COR-L47 (cell line): ENCODE measurements at regions not wholly inside any gene's neighbourhood (a gene's known extent, or its start where the extent isn't known, plus 50 kb on each side); places are given as distances from the start of the nearest gene placed in this dataset.
A peak's percentile ranks its signal among the peaks of the same experiment; 100 is the strongest.

Experiments used
- DNase-seq: peaks from one replicate; lab custom pipeline; 2025; lab: John Stamatoyannopoulos, UW

DNA sequence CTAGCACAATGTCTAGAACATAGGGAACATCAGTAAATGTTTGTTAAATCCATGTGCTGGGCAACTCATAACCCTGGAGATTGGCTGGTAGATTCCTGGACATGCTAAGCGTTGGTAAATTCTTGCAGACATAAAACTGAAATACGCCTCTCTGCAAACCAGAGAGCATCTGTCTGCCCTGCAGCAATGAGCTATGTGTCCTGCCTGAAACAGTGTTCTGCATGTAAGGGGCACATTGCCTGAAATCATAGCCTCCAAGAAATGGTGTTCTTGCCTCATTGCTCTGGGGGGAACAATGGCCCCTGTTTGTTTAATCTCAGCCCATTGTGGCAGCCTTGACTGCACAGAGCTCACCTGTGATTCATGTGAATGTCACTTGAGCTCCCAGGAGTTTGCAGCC is 113.5 kb upstream of the CCL2 start:
- DNase-seq = no peak

DNA sequence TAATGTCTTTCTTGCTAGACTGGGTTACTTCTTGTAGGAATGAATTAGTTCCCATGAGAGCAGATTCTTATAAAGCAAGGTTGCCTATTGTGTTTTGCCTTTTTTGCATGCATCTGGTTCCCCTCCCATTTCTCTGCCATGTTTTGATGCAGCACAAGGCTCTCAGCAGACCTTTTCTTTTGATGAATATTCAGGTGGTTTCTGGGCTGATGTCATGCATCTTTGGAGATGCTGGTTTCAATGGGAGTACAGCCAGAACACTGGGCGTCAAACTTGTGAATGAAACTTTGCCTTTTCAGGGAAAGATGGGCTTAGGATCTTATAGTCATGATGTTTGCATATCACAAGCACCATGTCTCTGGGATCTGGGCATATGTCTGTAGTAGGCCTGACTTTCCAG is 111.7 kb upstream of the CCL2 start:
- DNase-seq = no peak

DNA sequence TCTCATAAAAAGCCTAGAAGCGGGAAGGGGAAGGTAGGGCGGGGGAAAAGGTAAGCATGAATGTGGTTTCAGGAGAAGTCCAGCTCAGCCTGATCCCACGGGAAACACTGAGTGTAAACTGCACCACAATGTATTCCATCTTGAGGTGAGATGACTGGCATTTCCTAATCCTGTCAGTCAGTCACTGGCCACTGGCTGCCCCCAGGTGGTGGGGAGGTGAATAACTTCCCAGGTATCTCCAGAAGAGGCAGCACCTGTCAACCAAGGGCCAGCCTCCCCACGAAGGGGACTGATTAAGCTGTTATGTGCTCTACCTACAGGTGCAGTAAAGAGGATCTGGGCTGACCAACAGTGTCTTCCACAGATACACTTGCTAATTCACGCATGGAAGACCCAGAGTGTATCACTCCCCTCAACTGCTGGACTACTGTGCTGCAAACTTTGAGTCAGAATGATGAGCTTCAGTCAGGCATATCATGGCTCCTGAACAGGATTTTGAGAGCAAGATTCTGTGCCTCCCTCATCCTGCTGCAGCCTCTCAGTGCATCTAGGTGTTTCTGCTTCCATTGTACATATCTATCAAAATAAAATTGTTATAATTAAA is 108.5 kb upstream of the CCL2 start:
- DNase-seq = peak; percentile 45

DNA sequence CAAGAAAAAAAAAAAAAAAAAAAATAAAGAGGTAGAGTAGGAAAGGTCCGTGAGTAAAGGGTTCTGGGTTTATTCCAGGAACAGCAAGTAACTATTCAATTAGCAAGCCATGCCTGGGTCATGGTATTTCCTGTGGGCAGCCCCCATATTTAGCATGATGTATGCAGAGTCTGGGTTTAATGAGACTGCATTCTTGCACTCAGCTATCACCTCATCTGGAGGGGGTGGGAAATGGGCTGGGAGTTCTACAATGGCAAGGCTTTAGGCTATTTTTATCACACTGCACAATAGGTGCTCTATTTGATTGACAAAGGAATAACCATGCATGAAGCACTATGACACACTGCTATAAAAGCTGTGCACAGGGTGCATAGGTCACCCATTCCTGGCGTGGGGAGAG is 104.0 kb upstream of the CCL2 start:
- DNase-seq = no peak

DNA sequence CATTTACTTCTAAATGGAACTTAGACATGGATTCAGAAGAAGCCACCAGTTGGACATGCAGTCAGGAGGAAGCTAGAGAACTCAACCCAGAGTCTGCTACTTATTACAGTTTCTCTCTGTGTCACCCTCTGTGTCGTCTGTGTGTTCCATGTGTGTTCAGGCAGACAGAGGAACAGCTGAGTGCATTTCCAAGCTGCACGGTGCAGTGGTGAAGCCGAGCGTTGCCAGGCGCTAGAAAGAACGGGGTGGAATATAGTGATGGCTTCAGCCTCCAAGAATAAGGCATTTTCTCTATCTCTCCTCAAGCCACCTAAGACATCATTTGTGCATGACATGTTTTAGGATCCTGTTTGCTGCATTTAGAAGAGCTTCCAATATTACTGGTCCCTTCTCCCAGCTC is 101.1 kb upstream of the CCL2 start:
- no peak for DNase-seq

DNA sequence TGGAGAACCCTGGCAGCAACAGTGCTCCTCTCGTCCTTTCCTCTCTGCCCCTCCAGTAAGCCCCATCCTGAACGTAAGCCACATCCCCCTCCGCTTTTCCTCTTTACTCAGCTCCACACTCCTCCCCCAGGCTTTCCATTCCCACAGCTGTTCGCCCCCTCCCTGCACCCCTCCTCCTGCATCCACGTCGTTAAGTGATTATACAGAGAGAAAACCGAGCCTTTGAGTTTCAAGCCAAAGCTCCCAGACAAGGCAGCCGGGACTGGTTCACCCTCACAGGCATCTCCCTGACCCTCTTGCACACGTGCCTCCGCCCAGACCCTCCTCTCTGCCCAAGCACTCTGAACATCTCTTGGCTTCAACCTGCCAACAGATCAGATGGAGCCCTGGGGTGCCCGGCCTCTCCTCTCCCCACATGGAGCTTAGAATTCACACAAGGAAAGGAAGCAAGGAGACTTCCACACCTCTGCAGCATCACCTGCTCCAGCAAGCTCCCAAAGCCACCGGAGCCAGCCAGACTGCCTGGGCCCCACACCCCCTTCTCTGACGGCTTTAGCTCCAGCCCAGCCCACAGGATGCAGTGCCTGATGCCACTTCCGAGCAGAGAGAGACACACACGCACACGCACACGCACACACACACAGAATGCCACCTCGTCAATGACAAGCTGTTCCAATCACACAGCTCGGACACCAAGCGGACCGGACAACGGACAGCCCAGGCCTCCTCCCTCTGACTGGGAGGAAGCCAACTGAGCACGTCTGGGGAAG is 99.9 kb upstream of the CCL2 start:
- no peak for DNase-seq

DNA sequence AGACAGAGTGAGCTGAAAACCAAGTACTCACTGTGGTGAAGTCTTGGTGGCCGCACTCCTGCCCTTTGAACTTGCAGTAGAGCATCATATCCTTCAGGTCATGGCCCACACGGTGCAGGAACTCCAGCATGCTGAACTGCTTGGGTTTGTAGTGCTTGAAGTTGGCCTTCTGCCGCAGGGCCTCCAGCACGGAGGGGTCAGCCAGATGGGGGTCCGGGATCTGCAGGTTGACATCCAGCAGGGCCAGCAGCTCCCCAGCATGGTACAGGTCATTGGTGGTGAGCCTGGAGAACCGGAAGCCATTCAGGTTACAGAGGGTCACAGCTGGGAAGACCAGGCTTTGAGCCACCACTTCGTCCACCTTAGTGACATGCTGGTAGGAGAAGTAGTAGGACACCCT is 99.1 kb upstream of the CCL2 start:
- DNase-seq = no peak

DNA sequence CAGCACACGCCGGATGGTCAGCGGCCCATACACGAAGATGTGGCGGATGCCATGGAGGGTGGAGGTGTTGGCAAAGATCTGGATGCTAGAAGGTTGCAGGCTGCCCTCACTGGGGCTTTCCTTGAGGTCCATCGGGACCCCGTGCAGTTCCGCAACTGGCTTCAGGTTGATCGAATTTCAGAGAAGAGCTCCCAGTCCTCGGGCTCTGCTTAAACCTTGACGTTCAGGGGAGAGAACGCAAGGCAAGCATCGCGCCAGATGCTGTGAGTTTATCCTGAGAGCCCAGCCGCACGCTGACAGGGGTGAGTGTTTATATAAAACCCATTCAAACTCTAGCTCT is 98.7 kb upstream of the CCL2 start:
- DNase-seq = no peak

DNA sequence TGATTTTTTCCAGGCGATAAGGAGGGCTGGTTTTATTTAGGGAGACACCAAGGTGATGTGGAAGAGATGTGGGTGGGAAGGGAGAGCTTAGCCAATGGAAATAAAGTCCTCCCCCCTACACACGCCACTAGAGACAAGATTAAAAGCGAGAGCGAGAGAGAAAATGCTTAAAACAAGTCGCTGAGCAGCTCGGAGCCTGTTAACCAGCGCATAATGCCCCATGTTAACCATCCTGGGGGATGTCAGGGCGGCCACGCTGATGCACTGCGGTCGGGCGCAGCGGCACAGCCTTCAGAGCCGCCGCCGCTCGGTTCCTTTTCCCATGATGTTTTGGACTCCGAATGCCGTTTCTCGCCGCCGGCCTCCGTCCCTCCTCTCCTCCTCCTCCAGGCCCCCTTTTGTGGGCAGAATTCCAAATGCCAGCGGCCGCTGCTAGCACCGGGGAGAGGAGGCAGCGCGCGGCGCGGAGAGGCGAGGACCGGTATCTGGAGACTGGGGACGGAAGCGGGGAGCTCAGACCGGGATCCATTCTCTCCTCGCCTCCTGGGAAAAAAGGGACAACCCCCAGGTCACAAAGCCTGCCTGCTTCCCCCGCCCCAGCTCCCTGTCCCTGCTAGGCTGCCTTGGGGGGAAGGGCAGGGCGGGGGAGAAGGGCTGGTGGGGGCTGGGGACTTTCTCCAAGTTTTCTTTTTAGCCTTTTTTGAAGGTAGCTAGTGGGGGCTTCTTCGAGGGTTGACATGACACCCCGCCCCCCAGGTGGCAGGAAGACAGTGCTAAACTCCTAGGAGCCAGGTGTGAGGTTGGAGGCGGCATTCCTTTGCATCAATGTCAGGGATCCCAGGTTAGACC is 98.1 kb upstream of the CCL2 start:
- DNase-seq = no peak

DNA sequence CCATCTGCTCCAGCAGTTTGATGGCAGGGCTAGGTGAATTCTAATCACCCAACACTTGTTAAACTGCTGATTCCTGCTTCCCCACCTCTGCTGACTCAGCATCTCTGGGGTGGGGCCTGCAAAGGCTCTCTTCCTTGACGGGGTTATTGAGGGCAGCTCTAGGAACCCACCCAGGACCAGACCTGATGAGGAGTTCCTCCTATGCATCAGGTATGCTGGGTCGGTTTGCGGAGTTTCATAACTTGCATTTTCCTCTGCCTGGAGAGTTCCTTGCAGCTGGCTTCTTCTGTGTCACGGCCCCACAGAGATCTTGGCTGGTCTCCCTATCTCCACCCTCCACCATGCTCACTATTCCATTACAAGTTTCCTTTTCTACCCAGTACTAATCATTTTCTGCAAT is 93.4 kb upstream of the CCL2 start:
- no peak for DNase-seq

DNA sequence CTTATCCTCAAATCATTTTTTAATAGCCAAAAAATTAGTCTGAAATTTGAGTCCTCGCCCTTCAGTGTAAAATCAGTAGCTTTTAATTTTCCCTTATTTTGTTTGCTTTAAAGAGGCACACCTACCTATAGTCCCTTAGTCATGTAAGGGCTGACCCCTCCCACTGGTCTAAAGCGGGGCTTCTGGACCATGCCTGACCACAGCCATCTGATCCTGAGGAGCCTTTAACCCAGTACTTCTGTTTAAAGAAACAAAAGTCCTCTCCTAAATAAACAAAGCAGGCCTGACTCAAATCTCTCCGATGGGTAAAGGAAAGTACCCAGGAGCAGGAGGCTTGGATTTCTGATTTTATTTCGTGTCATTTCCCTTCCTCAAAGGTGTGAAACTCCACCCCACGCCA is 92.0 kb upstream of the CCL2 start:
- no peak for DNase-seq

DNA sequence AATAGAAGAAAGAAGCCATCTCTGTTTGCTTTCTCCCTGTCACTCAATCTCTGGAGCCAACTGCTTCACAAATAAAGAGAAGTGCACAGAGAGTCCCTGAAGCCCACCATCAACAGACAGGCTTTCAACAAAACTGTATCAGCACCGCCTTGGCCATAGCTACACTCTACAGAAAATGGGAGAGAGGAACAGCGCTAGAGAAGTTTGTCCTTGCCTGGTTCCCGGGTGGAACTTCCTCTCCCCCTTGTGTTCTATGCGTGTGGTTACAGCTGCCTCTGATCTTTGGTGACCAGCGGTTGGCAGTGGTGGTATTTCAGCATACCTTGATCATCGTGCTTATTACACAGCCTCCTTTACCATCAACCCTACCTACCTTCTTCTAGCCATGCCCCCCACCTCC is 91.4 kb upstream of the CCL2 start:
- no peak for DNase-seq

DNA sequence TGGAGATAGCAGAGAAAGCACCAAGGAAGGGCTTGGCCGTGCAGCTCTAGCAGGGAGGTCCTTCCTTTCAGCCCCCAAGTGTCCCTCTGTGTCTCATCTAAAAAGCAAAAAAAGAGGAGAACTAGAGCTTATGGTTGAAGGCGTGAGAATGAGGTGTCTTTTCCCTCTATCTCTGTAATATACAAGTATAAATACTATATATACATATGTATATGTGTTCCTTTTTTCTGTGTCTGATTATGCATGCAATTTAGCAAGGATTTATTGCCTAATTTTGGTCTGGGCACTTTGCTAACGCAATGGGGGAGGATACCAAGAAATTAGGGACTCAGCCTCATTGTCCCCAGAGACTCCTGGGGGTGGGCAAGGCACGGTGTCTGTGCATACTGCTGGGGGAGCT is 90.2 kb upstream of the CCL2 start:
- DNase-seq = no peak

DNA sequence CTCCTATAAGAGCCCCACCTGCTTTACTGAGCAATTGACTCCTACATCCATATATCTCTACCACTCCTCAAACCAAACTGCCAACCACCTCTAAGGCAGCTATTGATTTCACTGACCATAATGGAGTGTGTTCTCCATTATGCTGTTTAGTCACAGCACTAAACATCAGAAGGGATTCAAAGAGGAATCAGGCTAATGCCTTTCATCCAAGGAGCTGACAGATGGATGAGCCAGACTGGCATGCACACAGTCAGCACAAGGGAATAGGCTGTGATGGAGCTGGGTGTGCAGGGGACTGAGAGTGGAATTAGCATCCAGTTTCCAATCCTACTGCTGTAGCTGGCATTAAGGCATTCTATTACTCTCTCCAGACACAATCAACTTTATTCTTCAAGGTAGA is 88.7 kb upstream of the CCL2 start:
- no peak for DNase-seq

DNA sequence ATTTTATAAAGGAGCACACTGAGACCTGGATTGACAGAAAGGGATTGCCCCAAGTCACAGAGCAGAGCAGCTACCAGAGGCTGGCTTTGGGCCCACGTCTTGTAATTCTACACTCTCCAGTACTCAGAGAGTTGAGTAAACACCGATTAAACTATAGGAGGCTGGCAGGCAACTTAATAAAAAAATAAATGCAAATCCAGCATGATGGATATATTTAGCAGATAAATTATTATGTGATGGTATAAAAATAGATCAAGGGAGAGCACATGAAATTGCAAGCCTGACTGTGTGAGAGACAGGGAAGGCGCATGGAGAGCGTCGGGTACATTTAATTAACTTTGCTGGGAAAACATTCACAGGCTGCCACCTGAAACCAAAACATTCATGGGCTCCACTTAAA is 87.7 kb upstream of the CCL2 start:
- no peak for DNase-seq

DNA sequence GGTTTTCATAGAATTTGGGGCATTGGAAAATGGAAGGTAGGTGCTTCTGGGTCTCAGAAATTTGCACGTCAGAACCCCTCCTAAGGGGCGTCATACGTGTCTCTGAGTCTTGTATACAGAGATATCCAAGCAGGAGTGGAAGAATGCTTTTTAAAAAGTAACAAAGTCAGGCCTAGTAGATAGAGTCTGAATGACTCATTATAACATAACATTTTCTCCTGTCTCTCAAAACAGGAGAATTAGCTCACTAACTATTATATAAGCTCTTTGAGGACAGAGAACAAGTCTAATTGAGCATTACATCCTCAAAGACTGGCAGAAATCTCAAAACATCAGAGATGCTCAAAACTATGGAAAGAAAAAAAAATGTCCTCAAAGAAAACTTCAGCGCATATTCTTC is 86.1 kb upstream of the CCL2 start:
- DNase-seq = no peak

DNA sequence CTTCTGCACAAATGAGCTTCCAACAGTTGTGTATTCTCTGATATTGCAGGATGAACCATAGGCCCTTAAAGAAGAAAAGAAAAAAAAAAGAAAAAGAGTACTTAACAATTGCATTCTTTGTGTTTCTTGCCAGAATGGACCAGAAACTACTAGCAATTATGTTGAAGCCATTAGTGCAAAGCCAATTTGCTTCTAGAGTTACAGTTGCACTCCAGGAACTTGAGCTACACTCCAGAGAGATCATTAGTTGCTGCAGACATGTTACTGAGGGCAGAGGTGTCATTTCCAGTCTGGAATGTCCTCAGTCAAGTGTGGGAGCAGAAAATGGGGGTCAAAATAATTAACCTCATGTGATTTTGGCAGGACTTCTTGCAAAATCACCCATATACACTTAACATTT is 85.6 kb upstream of the CCL2 start:
- DNase-seq = no peak

DNA sequence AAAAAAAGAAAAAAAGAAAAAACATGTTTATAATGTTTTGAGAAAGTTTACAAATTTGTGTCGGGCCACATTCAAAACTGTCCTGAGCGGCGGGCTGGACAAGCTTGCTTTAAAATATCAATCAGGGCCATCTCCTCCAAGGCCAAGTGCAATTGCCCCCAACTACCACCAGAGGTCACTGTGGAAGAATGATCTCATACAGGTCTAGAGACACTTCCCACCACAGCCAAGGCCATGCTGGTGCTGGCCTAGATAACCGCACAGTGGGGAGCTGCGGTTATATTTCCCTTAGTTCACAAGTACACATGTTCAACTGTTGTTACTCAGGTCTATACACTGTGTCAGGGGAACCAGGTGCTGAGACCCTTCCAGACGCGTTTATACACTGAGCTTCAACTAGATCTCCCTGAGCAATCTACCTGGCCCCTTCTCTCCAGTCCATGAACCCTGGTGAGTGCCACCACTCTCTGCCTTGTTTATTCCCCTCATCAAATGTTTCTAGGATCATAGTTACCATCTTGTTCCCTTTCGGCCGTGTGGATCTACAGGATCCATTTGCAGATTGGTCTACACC is 83.8 kb upstream of the CCL2 start:
- DNase-seq = peak; percentile 9

DNA sequence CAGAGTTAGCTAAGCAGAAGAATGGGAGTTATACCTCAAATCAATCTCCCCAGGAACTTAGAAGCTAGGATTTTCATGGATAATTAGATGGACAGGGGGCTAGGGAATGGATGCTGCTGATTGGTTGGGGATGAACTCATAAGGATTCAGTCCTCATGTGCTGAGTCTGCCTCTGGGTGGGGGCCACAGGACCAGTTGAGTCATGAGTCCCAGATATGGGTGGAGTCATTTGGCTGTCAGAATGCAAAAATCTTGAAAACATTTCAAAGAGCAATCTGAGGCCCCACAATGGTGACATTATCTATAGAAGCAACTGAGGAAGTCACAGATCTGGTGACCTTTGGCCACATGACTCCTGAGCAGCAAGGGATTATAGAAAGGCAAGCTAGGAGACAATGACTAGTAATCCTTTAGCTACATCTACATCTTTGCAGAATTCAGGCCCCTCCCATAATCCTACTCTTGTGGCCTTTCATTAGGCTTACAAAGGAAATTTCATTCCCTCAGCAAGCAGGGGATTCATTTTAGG is 82.6 kb upstream of the CCL2 start:
- no peak for DNase-seq

DNA sequence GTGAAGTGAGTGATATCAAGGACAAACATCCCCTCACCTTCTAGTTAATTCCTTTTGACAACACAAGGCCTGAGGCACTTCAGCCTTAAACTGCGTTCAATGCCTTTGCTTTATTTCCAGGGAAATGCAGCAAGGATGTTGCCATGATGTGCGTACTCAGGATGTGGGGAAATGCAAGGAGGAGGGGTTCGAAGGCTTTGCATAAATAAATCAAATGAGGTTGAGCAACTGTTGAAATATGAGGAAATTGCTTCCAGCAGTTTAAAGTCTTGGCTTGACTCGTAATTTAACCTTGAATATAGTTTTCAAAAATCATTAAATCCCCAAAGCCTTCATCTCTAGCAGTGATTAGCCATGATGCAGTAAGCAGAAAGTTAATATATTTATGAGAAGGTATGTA is 81.8 kb upstream of the CCL2 start:
- DNase-seq = no peak

DNA sequence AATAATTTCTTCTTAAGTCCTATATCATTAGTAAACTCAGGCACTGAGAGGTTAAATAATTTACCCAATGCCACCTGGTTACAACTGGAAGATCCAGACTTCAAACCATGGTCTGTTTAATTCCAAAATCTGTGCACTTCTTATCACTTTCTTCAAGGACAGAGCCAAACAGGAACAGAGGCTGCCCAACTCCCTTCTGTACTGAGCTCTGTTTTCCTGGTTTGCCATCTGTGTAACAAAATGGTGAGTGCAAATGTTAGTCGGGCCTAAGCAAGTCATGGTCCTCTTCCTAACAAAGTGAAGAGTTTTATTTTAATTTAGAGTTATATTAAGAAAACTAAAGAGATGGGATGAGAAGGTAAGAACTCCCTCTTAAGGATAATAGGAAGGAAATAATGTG is 80.6 kb upstream of the CCL2 start:
- DNase-seq = no peak

DNA sequence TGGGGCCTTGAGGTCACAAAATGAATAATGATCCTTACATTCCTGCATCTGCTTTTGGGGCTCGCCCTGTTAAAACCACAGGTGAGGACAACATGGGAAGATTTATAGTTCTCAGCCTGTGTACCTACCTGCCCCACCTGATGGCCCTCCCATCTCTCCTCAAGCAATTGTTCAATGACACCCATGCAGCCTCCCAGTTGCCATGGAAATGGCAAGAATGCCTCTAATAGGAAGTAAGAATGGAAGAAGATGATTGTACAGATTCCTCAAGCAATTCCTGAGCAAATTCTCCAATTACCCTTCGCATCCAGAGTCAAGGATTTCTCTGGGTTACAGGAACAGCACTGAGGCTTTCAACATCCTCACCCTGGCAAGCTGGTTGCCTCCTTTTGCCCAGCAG is 78.6 kb upstream of the CCL2 start:
- DNase-seq = no peak

DNA sequence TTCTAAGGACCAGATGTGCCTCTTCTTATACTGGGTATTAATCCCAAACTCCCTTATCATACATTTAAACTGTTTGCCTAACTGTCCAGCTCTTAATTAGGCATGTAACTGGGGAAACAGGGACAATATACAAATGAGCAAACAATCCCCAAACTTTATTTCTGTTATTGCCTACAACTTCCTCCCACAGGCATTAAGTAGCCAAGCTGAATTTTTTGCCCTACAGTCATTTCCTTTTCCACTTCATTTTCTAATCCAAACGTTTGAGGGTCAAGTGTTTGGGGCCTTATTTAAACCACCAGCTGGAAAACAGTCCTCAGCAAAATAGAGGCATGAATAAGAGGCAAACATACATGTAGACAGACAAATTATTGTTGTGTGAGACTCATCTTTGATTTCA is 77.4 kb upstream of the CCL2 start:
- DNase-seq = no peak
